Panc1 (cell line): ENCODE measurements at regions not wholly inside any gene's neighbourhood (a gene's known extent, or its start where the extent isn't known, plus 50 kb on each side); places are given as distances from the start of the nearest gene placed in this dataset.

ENCODE experiments used
- ATAC-seq: fragments of 200-7000 bp; cut with Tn5 transposase; 2 replicates; pipeline ENCODE4 v1.9.1; 2020; ENCODE audit warnings: mild to moderate bottlenecking, moderate library complexity
- BruUV-seq: library from RNA; stranded (reverse); fragments of 400-500 nt; replicated peaks from 2 replicates; lab custom pipeline; 2021; lab: Mats Ljungman, UMichigan
- CTCF ChIA-PET: fragments of 300-600 bp; sonication (Branson Sonifier 250); formaldehyde crosslinking; loops from one replicate; lab custom pipeline; 2022; ENCODE audit warnings: antibody characterized with exemption; lab: Charles Lee
- POLR2A ChIA-PET: fragments of 300-600 bp; sonication (Branson Sonifier 250); formaldehyde crosslinking; loops from one replicate; lab custom pipeline; 2022; ENCODE audit warnings: antibody characterized with exemption; lab: Charles Lee
- DNase-seq: peaks from one replicate; pipeline ENCODE4 v3.0.0-alpha.2; 2010; ENCODE audit warnings: low read depth, low spot score
- H3K27ac ChIP-seq: 2 replicates; pipeline ENCODE4 v1.5.1; 2011; ENCODE audit warnings: mild to moderate bottlenecking, low read length, inconsistent platforms
- H3K27me3 ChIP-seq: fragments of 200-500 bp; sonication (Bioruptor generic); 2 replicates; pipeline ENCODE4 v1.6.0; 2014; ENCODE audit warnings: low read length, inconsistent platforms; ENCODE audit not compliant: control insufficient read depth, insufficient read depth
- H3K36me3 ChIP-seq: fragments of 200-500 bp; sonication (Bioruptor generic); 2 replicates; pipeline ENCODE4 v1.5.1; 2014; ENCODE audit warnings: inconsistent platforms, mild to moderate bottlenecking, low read length, moderate library complexity; ENCODE audit not compliant: control insufficient read depth, insufficient read depth
- H3K4me1 ChIP-seq: 2 replicates; pipeline ENCODE4 v1.5.1; 2011; ENCODE audit warnings: inconsistent platforms, mild to moderate bottlenecking, low read length, moderate library complexity; ENCODE audit not compliant: control insufficient read depth, insufficient read depth
- H3K4me3 ChIP-seq, 2 experiments: 2 replicates each; pipeline ENCODE4 v1.5.1; 2011 to 2012; ENCODE audit warnings: low read depth in 2 of 2, low read length in 2 of 2, mild to moderate bottlenecking in 2 of 2, inconsistent platforms in 1 of 2, moderate library complexity in 1 of 2
- H3K9me3 ChIP-seq: fragments of 200-500 bp; sonication (Bioruptor generic); 2 replicates; pipeline ENCODE4 v1.5.1; 2014; ENCODE audit warnings: low read depth, mild to moderate bottlenecking, inconsistent platforms, low read length, moderate library complexity; ENCODE audit not compliant: control insufficient read depth, insufficient read depth
- POLR2AphosphoS5 ChIP-seq: IDR thresholded peaks from 2 replicates; pipeline ENCODE4 v1.6.1; 2012; ENCODE audit warnings: mild to moderate bottlenecking, low read depth, low read length, moderate library complexity
- REST ChIP-seq, 2 experiments: IDR thresholded peaks; 2 replicates each; pipeline ENCODE4 v1.6.1; 2011 to 2012; ENCODE audit warnings: low read depth in 2 of 2, control low read depth in 1 of 2, low read length in 1 of 2, mild to moderate bottlenecking in 1 of 2, moderate library complexity in 1 of 2; ENCODE audit not compliant: insufficient read depth in 1 of 2
- SIN3A ChIP-seq: IDR thresholded peaks from 2 replicates; pipeline ENCODE4 v1.6.1; 2012; ENCODE audit warnings: low read depth, mild to moderate bottlenecking, low read length, moderate library complexity, borderline replicate concordance; ENCODE audit not compliant: insufficient read depth
- TCF7L2 ChIP-seq: IDR thresholded peaks from 2 replicates; pipeline ENCODE4 v1.6.1; 2011; ENCODE audit warnings: mild to moderate bottlenecking, low read depth, low read length, inconsistent platforms
- in situ Hi-C: cut with HindIII; loops from 2 replicates; pipeline ENCODE4 v1.10.0; 2016; ENCODE audit warnings: low sequenced_read_pairs, low pct_unique_long_range_greater_than_20kb
- intact Hi-C: fragments of 100-400 bp; cut with micrococcal nuclease; formaldehyde crosslinking; loops from one replicate; pipeline ENCODE4 v1.10.0; 2022; ENCODE audit not compliant: unreplicated experiment
- TF ChIP-seq, protein P1 (sequence below): fragments of 450-650 bp; IDR thresholded peaks from 2 replicates; pipeline ENCODE4 v1.5.1; 2017; ENCODE audit warnings: mild to moderate bottlenecking

DNA sequence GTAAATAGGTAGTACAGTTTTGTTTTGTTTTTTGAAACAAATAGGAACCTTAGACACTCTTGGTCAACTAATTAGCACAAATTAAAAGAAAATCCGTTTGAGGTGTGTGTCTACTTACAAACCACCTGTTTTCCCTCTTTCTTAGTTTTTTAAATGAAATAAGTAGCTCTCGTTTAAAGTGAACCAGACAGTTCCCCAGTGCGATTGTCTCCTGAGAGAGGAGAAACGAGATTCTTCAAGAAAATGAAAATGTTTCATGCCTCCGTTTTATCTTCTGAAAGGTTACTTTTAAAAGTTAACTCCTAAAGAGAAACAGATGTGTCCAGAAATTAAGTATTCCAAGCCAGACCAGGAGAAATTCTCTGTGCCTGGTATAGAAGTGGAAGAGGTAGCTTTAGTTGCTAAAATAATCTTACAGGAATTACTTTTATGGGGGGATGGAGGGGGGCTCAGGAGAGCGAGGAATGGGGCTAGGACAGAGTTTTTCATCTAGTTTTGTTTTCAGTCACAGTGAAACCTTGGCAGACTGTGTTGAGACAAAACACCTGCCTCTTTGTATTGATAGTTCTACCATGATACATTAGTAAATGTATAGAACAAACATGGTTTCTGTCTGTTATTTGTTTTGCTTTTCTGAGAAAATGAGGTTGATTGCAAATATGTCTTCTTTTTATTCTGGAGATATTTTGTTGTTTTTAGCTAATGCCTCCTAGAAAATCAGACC lies 155.1 kb upstream of the CNTN4 start:
- DNase-seq, result no peak
- Histone ChIP-seq H3K36me3 (no peaks in the 10 kb centered on the region), H3K27me3 (no peaks in the 10 kb centered on the region), H3K27ac (no peak overlapping the region), H3K9me3 (no peaks in the 10 kb centered on the region), H3K4me1 (no peaks in the 10 kb centered on the region), H3K4me3 (no peak overlapping the region)
- no peak for TF ChIP-seq TCF7L2
- TF ChIP-seq SIN3A, result no peak
- TF ChIP-seq POLR2AphosphoS5, result no peak
- TF ChIP-seq, protein P1, sequence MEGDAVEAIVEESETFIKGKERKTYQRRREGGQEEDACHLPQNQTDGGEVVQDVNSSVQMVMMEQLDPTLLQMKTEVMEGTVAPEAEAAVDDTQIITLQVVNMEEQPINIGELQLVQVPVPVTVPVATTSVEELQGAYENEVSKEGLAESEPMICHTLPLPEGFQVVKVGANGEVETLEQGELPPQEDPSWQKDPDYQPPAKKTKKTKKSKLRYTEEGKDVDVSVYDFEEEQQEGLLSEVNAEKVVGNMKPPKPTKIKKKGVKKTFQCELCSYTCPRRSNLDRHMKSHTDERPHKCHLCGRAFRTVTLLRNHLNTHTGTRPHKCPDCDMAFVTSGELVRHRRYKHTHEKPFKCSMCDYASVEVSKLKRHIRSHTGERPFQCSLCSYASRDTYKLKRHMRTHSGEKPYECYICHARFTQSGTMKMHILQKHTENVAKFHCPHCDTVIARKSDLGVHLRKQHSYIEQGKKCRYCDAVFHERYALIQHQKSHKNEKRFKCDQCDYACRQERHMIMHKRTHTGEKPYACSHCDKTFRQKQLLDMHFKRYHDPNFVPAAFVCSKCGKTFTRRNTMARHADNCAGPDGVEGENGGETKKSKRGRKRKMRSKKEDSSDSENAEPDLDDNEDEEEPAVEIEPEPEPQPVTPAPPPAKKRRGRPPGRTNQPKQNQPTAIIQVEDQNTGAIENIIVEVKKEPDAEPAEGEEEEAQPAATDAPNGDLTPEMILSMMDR, result no peak
- no peak for TF ChIP-seq REST (IDR thresholded peaks at IDR 0.05; ENCODE audit: insufficient read depth in 1 of 2, low read depth in 2 of 2, low read length in 1 of 2)
- POLR2A ChIA-PET, result no interaction called here
- BruUV-seq, result no TSS peak
- CTCF ChIA-PET, result no interaction called here
- ATAC-seq, result no peak
- intact Hi-C loops, result no loop called here
- in situ Hi-C loops, result no loop called here

DNA sequence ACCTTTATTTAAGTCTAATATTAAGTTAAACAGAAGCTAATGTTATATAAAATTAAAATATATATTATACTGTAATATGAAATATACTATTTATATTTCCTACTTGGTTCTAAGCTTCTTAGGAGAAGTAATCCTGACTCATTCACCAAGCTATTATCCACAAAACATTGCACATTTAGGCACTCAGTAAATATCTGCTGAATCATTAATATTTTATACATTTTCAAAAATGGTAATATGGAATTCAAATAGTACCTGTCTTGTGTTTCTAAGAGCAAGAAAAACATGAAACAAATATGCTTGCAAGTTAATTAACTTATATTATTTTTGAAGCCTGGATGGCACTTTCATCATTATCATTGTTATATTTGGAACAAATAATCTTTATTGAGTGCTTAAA lies 153.0 kb upstream of the CNTN4 start:
- ChIA-PET CTCF (no interaction called here), POLR2A (no interaction called here)
- Histone ChIP-seq H3K27me3 (no peaks in the 10 kb centered on the region), H3K36me3 (no peaks in the 10 kb centered on the region), H3K27ac (no peak overlapping the region), H3K4me3 (no peak overlapping the region), H3K9me3 (no peaks in the 10 kb centered on the region), H3K4me1 (no peaks in the 10 kb centered on the region)
- intact Hi-C loops (no loop called here), in situ Hi-C loops (no loop called here)
- BruUV-seq, result no TSS peak
- no peak for ATAC-seq
- DNase-seq, result no peak
- no peak for TF ChIP-seq POLR2AphosphoS5
- TF ChIP-seq TCF7L2, result no peak
- TF ChIP-seq REST (IDR thresholded peaks at IDR 0.05; ENCODE audit: insufficient read depth in 1 of 2, low read depth in 2 of 2, low read length in 1 of 2), result no peak
- TF ChIP-seq, protein P1, result no peak
- TF ChIP-seq SIN3A, result no peak
